Mucosa of descending colon (tissue), 3 donors: ENCODE measurements at regions not wholly inside any gene's neighbourhood (a gene's known extent, or its start where the extent isn't known, plus 50 kb on each side); places are given as distances from the start of the nearest gene placed in this dataset.
"Not testable (repeated sequence)": the region's sequence is repeated elsewhere in the genome, so short reads cannot be mapped to it uniquely, and the experiment has no call there.

Experiments used
- ATAC-seq: fragments of 200-7000 bp; cut with Tn5 transposase; one replicate; pipeline ENCODE4 v1.9.1; 2020; ENCODE audit warnings: mild to moderate bottlenecking, moderate library complexity
- DNase-seq, 3 donors: peaks; one replicate each; pipeline ENCODE4 v3.0.0-alpha.2; 2020
- H3K36me3 ChIP-seq: fragments of 200-600 bp; one replicate; pipeline ENCODE4 v1.8.0; 2021; ENCODE audit warnings: low read depth, mild to moderate bottlenecking
- H3K4me1 ChIP-seq: fragments of 200-600 bp; one replicate; pipeline ENCODE4 v1.8.0; 2021; ENCODE audit warnings: low read depth, mild to moderate bottlenecking
- H3K4me3 ChIP-seq: fragments of 200-600 bp; one replicate; pipeline ENCODE4 v1.8.0; 2021; ENCODE audit warnings: mild to moderate bottlenecking
- H3K9me3 ChIP-seq: fragments of 200-600 bp; one replicate; pipeline ENCODE4 v1.8.0; 2021; ENCODE audit warnings: mild to moderate bottlenecking
- CTCF ChIP-seq: fragments of 200-600 bp; IDR thresholded peaks from one replicate; pipeline ENCODE4 v1.8.0; 2022; ENCODE audit warnings: antibody characterized with exemption, mild to moderate bottlenecking
- intact Hi-C, 2 donors: fragments of 100-400 bp; cut with DNase I in 1 of 2; cut with micrococcal nuclease in 1 of 2; formaldehyde crosslinking; loops; one replicate each; pipeline versions ENCODE4 v1.11.0 to v1.11.1; 2022; cut with DNase I, micrococcal nuclease
- donor health status: DM: no; HTN: no; CAD: no; lungs with moderate emphysema.
- donor health status: DM: no; HTN: no; CAD: no.
- donor health status: DM: no; HTN: yes; CAD: no.

DNA sequence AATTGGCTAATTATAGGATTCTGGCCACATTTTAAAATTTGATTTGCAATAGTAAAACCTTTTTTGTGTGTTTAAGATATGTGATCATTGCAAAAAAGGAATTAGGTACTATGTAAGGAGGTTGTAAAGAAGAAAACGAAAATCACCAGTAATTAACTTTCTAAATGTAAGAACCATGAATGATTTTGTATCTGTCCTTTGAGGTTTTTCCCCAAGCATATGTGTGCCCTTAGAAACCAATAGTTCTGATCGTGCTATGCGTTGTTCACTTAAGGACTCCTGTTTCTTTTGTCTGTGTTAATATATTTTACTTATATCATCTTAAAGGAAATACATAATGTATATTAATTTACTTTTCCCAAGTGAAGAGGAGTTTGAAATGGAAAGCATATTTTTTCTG is 410.2 kb downstream of the PSAT1 start:
- intact Hi-C loops, result no loop called here
- no peak for TF ChIP-seq CTCF
- Histone ChIP-seq H3K9me3 (no peaks in the 10 kb centered on the region), H3K4me1 (no peaks in the 10 kb centered on the region), H3K4me3 (no peak overlapping the region), H3K36me3 (no peaks in the 10 kb centered on the region)
- no peak for DNase-seq
- no peak for ATAC-seq

DNA sequence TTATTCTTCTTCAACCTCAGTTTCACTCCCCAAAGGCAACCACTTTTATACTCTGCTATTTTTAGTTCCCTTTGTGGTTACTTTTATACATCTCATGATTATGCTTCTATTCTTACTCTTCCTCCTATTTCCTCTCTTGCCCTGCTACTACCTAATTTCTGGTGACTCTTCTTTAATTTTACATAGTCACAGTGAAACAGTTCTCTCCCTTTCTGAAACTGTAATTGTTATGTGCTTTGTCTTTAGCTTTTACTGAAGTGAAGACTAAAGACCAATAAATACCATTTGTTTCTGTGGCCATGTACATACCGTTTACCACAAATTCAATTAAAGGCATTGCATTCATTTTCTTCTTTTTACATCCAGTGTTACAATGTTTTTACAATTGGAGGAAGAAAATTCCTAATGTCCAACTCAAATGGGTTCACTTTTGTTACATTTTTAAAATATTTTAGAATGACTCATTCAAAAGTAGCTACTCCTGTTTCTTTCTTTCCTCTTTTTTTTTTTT is 410.6 kb downstream of the PSAT1 start:
- intact Hi-C loops, result no loop called here
- TF ChIP-seq CTCF, result no peak
- DNase-seq (no peak), ATAC-seq (no peak)
- H3K4me3 ChIP-seq, result no peak overlapping the region
- H3K36me3 ChIP-seq, result no peaks in the 10 kb centered on the region
- no peaks in the 10 kb centered on the region for H3K9me3 ChIP-seq
- H3K4me1 ChIP-seq, result no peaks in the 10 kb centered on the region

- DNase-seq (no peak), ATAC-seq (no peak)
- intact Hi-C loops, result no loop called here
- Histone ChIP-seq H3K9me3 (no peaks in the 10 kb centered on the region), H3K4me3 (no peak overlapping the region), H3K4me1 (no peaks in the 10 kb centered on the region), H3K36me3 (no peaks in the 10 kb centered on the region)
- no peak for TF ChIP-seq CTCF
These were observed 416.1 kb downstream of the PSAT1 start for GRCh38 chr9:78712903-78713613.

DNA sequence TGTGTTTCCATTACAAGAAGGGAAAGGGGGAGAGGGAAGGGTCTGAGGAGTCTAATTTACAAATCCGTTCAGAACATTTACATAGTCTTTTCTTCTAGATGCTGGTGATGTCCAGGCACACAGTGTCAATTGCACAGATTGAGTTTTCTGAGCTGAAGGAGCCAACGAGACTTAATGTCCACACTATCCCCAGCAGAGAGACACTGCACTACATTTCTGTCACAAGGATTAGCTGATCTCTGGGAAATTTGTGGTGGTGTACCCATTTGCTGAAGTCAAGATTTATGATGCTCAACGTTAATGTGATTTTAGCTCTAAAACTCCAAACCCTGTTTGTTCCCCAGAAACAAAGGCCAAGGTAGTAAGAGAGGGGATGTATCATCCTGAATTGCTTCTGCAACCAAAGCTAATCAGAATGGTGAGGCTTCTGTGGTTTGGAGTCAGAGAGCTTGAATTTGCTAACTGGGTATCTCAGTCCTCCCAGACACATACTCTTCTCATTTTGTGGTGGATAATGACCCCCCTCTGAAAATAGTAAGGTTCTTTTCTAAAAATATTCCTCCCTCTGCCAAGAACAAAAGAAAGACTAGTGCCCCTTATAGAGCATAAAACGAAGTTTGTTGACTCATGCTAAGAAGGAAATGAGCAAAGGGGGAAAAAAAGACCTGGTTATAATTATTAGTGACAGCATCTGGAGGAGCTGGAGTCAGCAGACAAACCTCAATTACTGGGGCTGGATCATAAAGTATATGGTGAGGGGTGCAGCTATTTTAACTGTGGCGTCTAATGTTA is 416.9 kb downstream of the PSAT1 start:
- Histone ChIP-seq H3K4me1 (no peaks in the 10 kb centered on the region), H3K4me3 (no peak overlapping the region), H3K9me3 (no peaks in the 10 kb centered on the region), H3K36me3 (no peaks in the 10 kb centered on the region)
- DNase-seq (no peak), ATAC-seq (no peak)
- intact Hi-C loops, result no loop called here
- TF ChIP-seq CTCF, result no peak

DNA sequence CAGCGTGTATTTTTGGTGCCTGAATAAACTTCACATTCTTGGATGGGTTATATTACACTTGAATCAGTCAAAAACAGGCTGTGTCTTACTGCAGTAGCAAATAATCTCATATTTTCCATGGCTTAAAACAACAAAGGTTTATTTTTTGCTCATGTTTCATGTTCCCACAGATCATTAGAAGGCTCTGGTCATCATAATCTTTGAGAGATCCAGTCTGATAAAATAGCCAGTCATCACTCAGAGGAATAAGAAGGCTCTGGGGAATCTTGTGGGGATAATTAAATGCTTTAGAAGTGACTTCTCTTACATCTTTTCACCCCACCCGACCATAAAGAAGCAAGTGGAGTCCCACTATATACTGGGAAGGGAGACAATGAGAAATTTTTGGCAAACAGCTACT is 417.7 kb downstream of the PSAT1 start:
- no peak for DNase-seq
- Histone ChIP-seq H3K4me1 (no peaks in the 10 kb centered on the region), H3K9me3 (no peaks in the 10 kb centered on the region), H3K36me3 (no peaks in the 10 kb centered on the region), H3K4me3 (no peak overlapping the region)
- intact Hi-C loops, result no loop called here
- no peak for TF ChIP-seq CTCF
- ATAC-seq, result no peak

GRCh38 chr9:78719029-78719428 is 422.1 kb downstream of the PSAT1 start:
- DNase-seq, H3K36me3 ChIP-seq, H3K4me3 ChIP-seq, intact Hi-C loops, H3K4me1 ChIP-seq, H3K9me3 ChIP-seq, ATAC-seq: not testable (repeated sequence)
